ENCODE measurements at regions not wholly inside any gene's neighbourhood (a gene's known extent, or its start where the extent isn't known, plus 50 kb on each side); places are given as distances from the start of the nearest gene placed in this dataset.

GRCh38 chr10:92747066-92747465 lies 57.3 kb downstream of the HHEX start:
- no peak for DNase-seq

- DNase-seq = no peak
These were observed 57.8 kb downstream of the HHEX start for GRCh38 chr10:92747600-92747999.

- no peak for DNase-seq
These were observed 61.2 kb downstream of the HHEX start for GRCh38 chr10:92750791-92751533.

- DNase-seq = no peak
These were observed 61.7 kb downstream of the HHEX start for GRCh38 chr10:92751534-92751811.

GRCh38 chr10:92751827-92752226 lies 62.1 kb downstream of the HHEX start:
- DNase-seq = no peak

- no peak for DNase-seq
These were observed 64.1 kb downstream of the HHEX start for GRCh38 chr10:92753865-92754264.

GRCh38 chr10:92755725-92756124 lies 66.0 kb downstream of the HHEX start:
- DNase-seq = no peak

GRCh38 chr10:92756201-92757065 lies 66.7 kb downstream of the HHEX start:
- DNase-seq = no peak

- peak in 47 of 56 donors; percentile 6 to 65 (median 29) for DNase-seq
These were observed 67.4 kb downstream of the HHEX start for GRCh38 chr10:92757066-92757710.

- DNase-seq = no peak
These were observed 68.0 kb downstream of the HHEX start for GRCh38 chr10:92757711-92758104.

- no peak for DNase-seq
These were observed 68.8 kb downstream of the HHEX start for GRCh38 chr10:92758594-92758993.

GRCh38 chr10:92760609-92761008 lies 70.9 kb downstream of the HHEX start:
- no peak for DNase-seq

GRCh38 chr10:92761571-92761970 lies 71.8 kb downstream of the HHEX start:
- DNase-seq = no peak

- no peak for DNase-seq
These were observed 73.9 kb downstream of the HHEX start for GRCh38 chr10:92763634-92764155.

- DNase-seq = no peak
These were observed 76.7 kb downstream of the HHEX start for GRCh38 chr10:92766451-92766850.

- no peak for DNase-seq
These were observed 78.3 kb downstream of the HHEX start for GRCh38 chr10:92768104-92768503.

- no peak for DNase-seq
These were observed 74.5 kb upstream of the EXOC6 start for GRCh38 chr10:92773776-92774175.

GRCh38 chr10:92778091-92778490 lies 70.2 kb upstream of the EXOC6 start:
- DNase-seq = no peak

- no peak for DNase-seq
These were observed 63.2 kb upstream of the EXOC6 start for GRCh38 chr10:92785118-92785517.

GRCh38 chr10:92787557-92788152 lies 60.7 kb upstream of the EXOC6 start:
- DNase-seq = no peak

GRCh38 chr10:92789067-92789466 lies 59.3 kb upstream of the EXOC6 start:
- DNase-seq = no peak

- no peak for DNase-seq
These were observed 58.5 kb upstream of the EXOC6 start for GRCh38 chr10:92789786-92790185.

Measured in amygdala (tissue), 56 donors.